AG04449 (cell line): ENCODE measurements at regions not wholly inside any gene's neighbourhood (a gene's known extent, or its start where the extent isn't known, plus 50 kb on each side); places are given as distances from the start of the nearest gene placed in this dataset.

ENCODE experiments used
- CTCF ChIA-PET: fragments of 350-600 bp; formaldehyde crosslinking; extraction: SDS; loops from one replicate; lab custom pipeline; 2021; ENCODE audit warnings: antibody characterized with exemption; lab: Yijun Ruan, JAX
- POLR2A ChIA-PET: fragments of 400-600, 350-600 bp; formaldehyde crosslinking; extraction: SDS; loops from one replicate; lab custom pipeline; 2020; ENCODE audit warnings: antibody characterized with exemption, inconsistent platforms; lab: Yijun Ruan, JAX
- DNase-seq: peaks from one replicate; pipeline ENCODE4 v3.0.0-alpha.2; 2010; ENCODE audit warnings: low read depth, low spot score
- H3K4me3 ChIP-seq: 2 replicates; pipeline ENCODE4 v1.5.1; 2011; ENCODE audit warnings: low read depth, mild to moderate bottlenecking, control low read depth, low read length
- TF ChIP-seq, protein P1 (sequence below): IDR thresholded peaks from one replicate; pipeline ENCODE4 v1.5.1; 2011; ENCODE audit warnings: mild to moderate bottlenecking, moderate library complexity, low read length, control low read depth, inconsistent platforms; ENCODE audit not compliant: insufficient read depth; ENCODE audit errors: missing control alignments

DNA sequence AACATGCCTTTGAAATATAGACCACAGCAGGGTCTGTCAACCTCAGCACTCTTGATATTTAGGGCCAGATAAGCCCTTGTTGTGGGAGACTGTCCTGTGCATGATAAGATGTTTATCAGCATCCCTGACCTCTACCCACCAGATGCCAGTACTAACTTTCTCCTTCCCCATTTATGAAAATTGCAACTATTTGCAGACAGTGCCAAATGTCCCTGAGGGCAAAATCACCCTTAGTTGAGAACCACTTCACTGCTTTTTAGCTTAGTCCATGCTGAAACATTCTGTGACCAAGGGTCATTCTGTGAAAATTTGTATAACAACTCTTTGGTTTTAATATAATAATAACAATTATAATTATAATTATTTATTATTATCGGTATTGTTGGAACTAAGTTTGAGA is 1032.4 kb downstream of the MCTP2 start:
- TF ChIP-seq, protein P1, sequence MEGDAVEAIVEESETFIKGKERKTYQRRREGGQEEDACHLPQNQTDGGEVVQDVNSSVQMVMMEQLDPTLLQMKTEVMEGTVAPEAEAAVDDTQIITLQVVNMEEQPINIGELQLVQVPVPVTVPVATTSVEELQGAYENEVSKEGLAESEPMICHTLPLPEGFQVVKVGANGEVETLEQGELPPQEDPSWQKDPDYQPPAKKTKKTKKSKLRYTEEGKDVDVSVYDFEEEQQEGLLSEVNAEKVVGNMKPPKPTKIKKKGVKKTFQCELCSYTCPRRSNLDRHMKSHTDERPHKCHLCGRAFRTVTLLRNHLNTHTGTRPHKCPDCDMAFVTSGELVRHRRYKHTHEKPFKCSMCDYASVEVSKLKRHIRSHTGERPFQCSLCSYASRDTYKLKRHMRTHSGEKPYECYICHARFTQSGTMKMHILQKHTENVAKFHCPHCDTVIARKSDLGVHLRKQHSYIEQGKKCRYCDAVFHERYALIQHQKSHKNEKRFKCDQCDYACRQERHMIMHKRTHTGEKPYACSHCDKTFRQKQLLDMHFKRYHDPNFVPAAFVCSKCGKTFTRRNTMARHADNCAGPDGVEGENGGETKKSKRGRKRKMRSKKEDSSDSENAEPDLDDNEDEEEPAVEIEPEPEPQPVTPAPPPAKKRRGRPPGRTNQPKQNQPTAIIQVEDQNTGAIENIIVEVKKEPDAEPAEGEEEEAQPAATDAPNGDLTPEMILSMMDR, result no peak
- CTCF ChIA-PET, result interaction anchor here (1.3 to 1.6 kb wide), 3 partner anchors 238 to 1081 kb away, joined by 3 to 4 read pairs (median 3); no protein-coding TSS in a partner anchor
- DNase-seq, result no peak
- POLR2A ChIA-PET, result interaction anchor here (0.6 to 2.3 kb wide), 2 partner anchors 14 to 22 kb away, joined by 4 to 11 read pairs; no protein-coding TSS in a partner anchor
- no peak overlapping the region for H3K4me3 ChIP-seq

DNA sequence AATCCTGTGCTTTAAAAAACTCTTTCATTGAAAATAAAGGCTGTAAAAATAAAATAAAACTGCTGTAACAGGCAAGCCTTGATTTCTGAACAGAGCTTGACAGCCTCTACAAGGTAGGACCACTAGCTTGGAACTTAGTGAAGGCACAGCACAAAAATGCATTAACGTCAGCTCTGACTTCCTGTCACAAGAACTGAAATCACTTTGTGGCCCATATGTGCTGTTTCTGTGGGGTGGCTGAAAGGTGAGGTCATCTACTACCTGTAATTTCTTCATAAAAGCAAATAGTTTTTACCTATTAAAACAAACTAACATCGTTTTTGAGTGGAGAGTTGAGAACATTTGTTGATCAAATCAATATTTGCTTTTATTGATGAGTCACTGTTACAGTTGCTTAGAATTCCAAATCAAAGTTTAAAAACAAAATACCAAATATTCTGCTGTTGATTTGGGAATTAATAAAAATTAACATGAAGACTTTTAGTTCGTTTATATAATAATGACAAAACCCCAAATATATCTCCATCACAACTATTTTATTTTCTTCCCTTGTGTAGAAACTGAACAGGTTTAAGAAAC is 1034.1 kb downstream of the MCTP2 start:
- CTCF ChIA-PET, result interaction anchor here (1.0 to 1.4 kb wide), 3 partner anchors 27 to 1090 kb away, joined by 3 read pairs; no protein-coding TSS in a partner anchor
- H3K4me3 ChIP-seq, result no peak overlapping the region
- POLR2A ChIA-PET, result interaction anchor here (2.6 kb wide), 1 partner anchor 12 kb away, joined by 12 read pairs; no protein-coding TSS in a partner anchor
- TF ChIP-seq, protein P1, result no peak
- DNase-seq, result no peak

DNA sequence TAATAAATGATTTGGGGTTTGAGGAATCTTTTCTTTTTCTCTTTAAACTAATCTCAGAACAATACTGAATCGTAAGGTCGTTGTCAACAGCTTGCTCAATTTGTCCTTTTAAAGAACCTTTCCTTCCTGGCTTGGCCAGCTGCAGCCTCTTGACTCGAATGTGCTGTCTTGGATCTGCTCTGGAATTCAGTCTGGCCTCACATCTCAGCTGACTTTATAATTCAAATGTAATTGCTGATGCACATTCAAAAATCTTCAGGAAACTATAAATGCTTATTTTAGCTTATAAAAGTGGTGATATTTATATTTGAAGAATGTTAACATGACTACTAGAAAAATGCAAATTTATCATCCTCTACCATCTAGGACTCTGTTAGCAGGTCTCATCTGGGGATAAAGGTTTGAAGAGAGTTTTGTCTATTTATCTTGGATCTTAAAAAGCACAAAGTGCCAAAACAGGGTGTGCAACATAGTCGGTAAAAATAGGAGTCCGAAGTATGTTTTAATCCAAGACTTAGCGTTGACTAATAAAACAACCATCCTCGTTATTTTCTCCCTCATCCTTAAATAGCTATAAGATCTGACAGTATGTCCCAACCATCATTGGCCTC is 1035.2 kb downstream of the MCTP2 start:
- CTCF ChIA-PET, result interaction anchor here (0.7 to 1.6 kb wide), 4 partner anchors 9 to 1060 kb away, joined by 3 to 7 read pairs (median 3); no protein-coding TSS in a partner anchor
- POLR2A ChIA-PET, result interaction anchor here (0.7 to 2.6 kb wide), 4 partner anchors 11 to 1069 kb away, joined by 3 to 12 read pairs (median 5); no protein-coding TSS in a partner anchor
- TF ChIP-seq, protein P1, result no peak
- H3K4me3 ChIP-seq, result no peak overlapping the region
- peak; percentile 56 for DNase-seq

DNA sequence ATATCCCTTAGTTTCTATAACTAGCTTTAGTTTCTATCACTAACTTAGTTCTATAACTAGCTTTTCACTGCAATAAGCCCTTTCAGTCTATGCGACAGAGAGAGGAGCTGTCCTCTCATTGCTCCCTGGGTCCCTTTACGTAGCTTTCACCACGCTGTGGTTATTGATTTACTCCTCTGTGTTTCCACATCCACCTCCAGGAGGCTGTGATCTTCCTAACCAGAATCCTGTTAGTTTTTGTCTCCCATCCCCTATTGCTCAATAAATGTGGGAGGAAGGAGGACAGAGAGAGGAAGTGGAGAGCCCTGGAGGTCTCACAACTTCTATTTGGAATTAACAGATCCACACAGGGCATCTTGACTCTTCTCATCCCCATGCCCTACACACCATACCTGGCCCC is 1036.1 kb downstream of the MCTP2 start:
- H3K4me3 ChIP-seq, result no peak overlapping the region
- CTCF ChIA-PET, result interaction anchor here (1.6 kb wide), 1 partner anchor 24 kb away, joined by 7 read pairs; no protein-coding TSS in a partner anchor
- POLR2A ChIA-PET, result interaction anchor here (1.1 to 2.6 kb wide), 2 partner anchors 10 to 29 kb away, joined by 3 to 12 read pairs; no protein-coding TSS in a partner anchor

DNA sequence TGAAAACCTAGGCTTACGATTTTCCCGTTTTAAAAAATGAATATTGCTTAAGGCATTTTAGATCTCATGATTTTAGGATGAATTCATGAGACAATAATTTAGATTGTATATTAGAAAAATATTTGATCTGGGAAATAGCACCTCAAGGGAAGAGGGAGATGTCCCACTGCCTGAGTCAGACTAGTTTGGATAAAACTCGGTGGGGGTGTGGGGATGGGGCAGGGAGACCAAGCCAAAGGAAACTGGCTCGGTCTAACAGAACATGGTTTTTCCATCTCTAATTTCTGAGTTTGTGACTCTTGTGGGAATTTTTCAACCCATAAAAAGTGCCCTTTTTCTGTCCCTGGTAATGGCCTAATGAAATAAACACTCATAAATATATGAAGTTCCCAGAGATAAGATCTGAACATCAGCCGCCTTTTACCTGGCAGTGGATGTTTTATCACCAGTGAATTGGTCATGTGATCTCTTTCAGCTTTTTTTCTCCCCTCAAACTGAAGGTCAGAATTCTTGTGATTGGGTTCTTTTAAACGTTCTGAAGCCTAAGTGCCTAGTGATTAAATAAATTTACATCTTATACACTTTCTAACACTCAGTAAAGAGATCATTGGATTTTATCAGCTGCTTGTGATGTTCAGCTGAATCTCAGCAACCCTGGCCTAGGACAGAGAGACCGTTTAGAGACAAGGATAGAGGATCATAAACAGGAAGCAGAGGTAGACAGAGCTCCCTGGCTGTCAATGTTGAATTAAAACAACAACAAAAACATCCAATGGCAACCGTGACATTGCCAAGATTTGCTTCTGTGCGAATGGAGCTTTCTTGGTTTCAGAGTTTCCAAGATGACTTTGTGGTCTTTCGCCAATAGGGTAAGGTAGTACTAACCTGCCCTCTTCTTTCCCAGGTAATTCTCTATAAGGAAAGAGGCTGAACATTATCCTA is 1038.2 kb downstream of the MCTP2 start:
- POLR2A ChIA-PET, result no interaction called here

More for the DNA sequence above, 1036.1 kb downstream of the MCTP2 start:
- TF ChIP-seq, protein P1, result no peak
- no peak for DNase-seq

More for the DNA sequence above, 1038.2 kb downstream of the MCTP2 start:
- no peak for DNase-seq
- CTCF ChIA-PET, result interaction anchor here (1.1 to 1.5 kb wide), 3 partner anchors 13 to 1058 kb away, joined by 4 to 6 read pairs (median 4); no protein-coding TSS in a partner anchor
- TF ChIP-seq, protein P1, result no peak
- no peak overlapping the region for H3K4me3 ChIP-seq
